ENCODE measurements at regions not wholly inside any gene's neighbourhood (a gene's known extent, or its start where the extent isn't known, plus 50 kb on each side); places are given as distances from the start of the nearest gene placed in this dataset.

DNA sequence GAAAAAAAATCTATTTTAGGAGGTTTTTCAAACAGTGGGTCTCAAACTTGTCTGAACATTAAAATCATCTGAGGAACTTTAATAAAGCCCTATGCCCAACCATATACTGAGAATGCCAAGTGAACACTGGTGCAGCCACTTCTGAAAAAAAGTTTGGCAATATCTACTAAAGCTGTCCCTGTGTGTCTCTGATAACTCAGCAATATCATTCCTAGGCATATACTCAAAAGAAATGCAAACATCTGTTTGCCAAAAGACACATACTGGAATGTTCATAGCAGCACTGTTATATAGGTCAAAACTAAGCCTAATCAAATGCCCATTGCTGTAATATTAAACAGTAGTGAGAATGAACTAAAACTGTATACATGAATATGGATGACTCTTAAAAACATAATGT lies 74.2 kb upstream of the RGS4 start:
- Histone ChIP-seq H3K27ac (no peak overlapping the region), H3K4me1 (no peaks in the 10 kb centered on the region), H3K36me3 (ENCODE audit: low read depth, missing control alignments) (no peaks in the 10 kb centered on the region), H3K27me3 (no peaks in the 10 kb centered on the region), H3K9me3 (no peaks in the 10 kb centered on the region), H3K4me3 (no peak overlapping the region)
- TF ChIP-seq, protein P1, sequence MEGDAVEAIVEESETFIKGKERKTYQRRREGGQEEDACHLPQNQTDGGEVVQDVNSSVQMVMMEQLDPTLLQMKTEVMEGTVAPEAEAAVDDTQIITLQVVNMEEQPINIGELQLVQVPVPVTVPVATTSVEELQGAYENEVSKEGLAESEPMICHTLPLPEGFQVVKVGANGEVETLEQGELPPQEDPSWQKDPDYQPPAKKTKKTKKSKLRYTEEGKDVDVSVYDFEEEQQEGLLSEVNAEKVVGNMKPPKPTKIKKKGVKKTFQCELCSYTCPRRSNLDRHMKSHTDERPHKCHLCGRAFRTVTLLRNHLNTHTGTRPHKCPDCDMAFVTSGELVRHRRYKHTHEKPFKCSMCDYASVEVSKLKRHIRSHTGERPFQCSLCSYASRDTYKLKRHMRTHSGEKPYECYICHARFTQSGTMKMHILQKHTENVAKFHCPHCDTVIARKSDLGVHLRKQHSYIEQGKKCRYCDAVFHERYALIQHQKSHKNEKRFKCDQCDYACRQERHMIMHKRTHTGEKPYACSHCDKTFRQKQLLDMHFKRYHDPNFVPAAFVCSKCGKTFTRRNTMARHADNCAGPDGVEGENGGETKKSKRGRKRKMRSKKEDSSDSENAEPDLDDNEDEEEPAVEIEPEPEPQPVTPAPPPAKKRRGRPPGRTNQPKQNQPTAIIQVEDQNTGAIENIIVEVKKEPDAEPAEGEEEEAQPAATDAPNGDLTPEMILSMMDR (IDR thresholded peaks at IDR 0.05), result no peak
- TF ChIP-seq POLR2A (IDR thresholded peaks at IDR 0.05), result no peak
- intact Hi-C loops (cut with DNase I; ENCODE audit: low total_unique reads), result no loop called here
- DNase-seq, result no peak

DNA sequence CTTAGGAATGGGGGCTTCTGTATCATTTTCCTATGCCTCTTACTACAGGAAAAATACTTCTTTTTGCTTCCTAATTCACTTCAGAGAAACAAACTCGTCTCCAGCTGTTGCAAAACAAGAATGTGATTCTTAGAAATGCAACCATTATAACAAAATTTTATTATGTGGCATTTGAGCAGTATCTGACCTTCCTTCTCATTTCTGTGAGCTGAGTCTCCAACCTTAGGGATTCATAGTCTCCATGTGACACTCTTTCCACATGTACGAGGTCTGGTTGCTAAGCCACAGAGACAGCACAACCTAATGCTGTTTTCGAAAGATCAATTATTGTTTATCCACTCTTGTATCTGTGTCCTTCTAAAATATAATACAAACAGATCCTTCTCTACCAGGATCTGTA lies 75.3 kb upstream of the RGS4 start:
- Histone ChIP-seq H3K4me3 (no peak overlapping the region), H3K4me1 (no peaks in the 10 kb centered on the region), H3K9me3 (no peaks in the 10 kb centered on the region), H3K27me3 (no peaks in the 10 kb centered on the region), H3K27ac (no peak overlapping the region), H3K36me3 (ENCODE audit: low read depth, missing control alignments) (no peaks in the 10 kb centered on the region)
- intact Hi-C loops (cut with DNase I; ENCODE audit: low total_unique reads), result no loop called here
- TF ChIP-seq POLR2A (IDR thresholded peaks at IDR 0.05), result no peak
- TF ChIP-seq, protein P1 (IDR thresholded peaks at IDR 0.05), result no peak
- DNase-seq, result no peak
- 60 to 82% methylated on average over 3 of the region's 3 CpGs for WGBS, 2 donors

DNA sequence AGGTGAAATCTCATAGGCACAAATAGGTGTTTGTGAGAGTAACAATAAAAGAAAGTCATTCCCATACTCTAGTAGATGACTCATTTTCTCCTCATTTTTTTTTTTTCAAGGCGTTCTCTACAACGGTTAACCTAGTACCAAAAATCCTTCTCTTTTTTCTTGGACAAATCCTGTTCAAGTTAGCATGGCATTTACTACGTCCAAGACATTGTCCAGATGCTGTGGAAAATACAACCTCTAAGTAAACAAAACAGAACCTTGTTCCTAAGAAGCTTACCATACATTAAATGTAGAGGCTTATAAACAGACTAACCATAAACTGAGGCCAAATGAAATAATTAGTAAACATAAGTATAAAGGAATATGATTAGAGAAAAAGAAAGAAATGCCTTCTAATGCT lies 76.2 kb upstream of the RGS4 start:
- no peak overlapping the region for H3K27ac ChIP-seq
- intact Hi-C loops (cut with DNase I; ENCODE audit: low total_unique reads), result no loop called here
- no peak overlapping the region for H3K4me3 ChIP-seq
- WGBS, 2 donors, result 72 to 79% methylated on average over 3 of the region's 3 CpGs
- peaks cover 3% of the 10 kb centered on the region for H3K4me1 ChIP-seq
- no peaks in the 10 kb centered on the region for H3K9me3 ChIP-seq
- H3K27me3 ChIP-seq, result no peaks in the 10 kb centered on the region
- no peak for TF ChIP-seq POLR2A (IDR thresholded peaks at IDR 0.05)
- TF ChIP-seq, protein P1 (IDR thresholded peaks at IDR 0.05), result no peak
- no peak for DNase-seq
- no peaks in the 10 kb centered on the region for H3K36me3 ChIP-seq (ENCODE audit: low read depth, missing control alignments)

DNA sequence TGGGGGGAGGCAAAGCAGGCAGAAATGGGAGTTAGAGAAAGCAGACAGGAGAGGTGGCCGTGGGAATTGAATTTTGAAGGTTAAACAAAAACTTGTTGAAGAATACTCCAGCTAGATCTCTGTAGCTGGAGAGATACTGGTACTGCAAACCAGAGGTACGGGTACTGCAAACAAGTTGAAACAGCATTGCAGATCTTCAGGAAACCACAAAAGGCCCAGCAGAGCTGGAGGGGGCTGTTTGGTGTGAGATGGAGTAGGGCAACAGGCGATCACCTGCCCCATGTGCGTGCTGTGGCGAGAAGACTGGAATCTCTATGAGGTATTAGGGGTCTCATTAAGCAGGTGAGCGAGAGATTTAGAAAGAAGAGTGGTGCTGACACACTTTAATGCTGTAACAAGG lies 77.7 kb upstream of the RGS4 start:
- DNase-seq, result no peak
- TF ChIP-seq POLR2A (IDR thresholded peaks at IDR 0.05), result no peak
- TF ChIP-seq, protein P1 (IDR thresholded peaks at IDR 0.05), result no peak
- no peaks in the 10 kb centered on the region for H3K27me3 ChIP-seq
- no peaks in the 10 kb centered on the region for H3K9me3 ChIP-seq
- no peak overlapping the region for H3K4me3 ChIP-seq
- 93 to 97% methylated on average over 6 of the region's 6 CpGs for WGBS, 2 donors
- intact Hi-C loops (cut with DNase I; ENCODE audit: low total_unique reads), result no loop called here
- peaks cover 9% of the 10 kb centered on the region for H3K4me1 ChIP-seq
- no peaks in the 10 kb centered on the region for H3K36me3 ChIP-seq (ENCODE audit: low read depth, missing control alignments)
- no peak overlapping the region for H3K27ac ChIP-seq

DNA sequence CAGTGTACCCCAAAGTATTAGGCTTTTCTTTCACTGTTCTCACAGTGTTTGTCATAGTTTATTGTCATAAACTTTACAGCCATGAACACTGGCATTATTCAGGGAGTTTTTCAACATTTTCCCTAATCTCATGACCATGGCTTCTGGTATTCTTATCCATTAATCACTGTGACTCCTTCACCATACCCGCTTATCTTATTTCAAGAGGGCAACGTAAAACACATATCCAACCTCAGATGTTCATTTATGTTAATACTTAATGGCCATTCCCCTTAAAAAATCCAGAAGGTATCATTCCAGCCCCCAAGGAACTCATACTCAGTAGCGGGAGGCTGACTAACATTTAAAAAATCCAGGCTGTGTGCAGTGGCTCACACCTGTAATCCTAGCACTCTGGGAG lies 78.5 kb upstream of the RGS4 start:
- Histone ChIP-seq H3K27ac (no peak overlapping the region), H3K9me3 (no peaks in the 10 kb centered on the region), H3K36me3 (ENCODE audit: low read depth, missing control alignments) (no peaks in the 10 kb centered on the region), H3K4me3 (no peak overlapping the region), H3K27me3 (no peaks in the 10 kb centered on the region), H3K4me1 (peaks cover 9% of the 10 kb centered on the region)
- WGBS, 2 donors, result 84 to 86% methylated on average over 3 of the region's 3 CpGs
- no peak for DNase-seq
- TF ChIP-seq POLR2A (IDR thresholded peaks at IDR 0.05), result no peak
- TF ChIP-seq, protein P1 (IDR thresholded peaks at IDR 0.05), result no peak
- intact Hi-C loops (cut with DNase I; ENCODE audit: low total_unique reads), result no loop called here

Data from testis (tissue), 2 donors.